GM19043 (cell line): ENCODE measurements at regions not wholly inside any gene's neighbourhood (a gene's known extent, or its start where the extent isn't known, plus 50 kb on each side); places are given as distances from the start of the nearest gene placed in this dataset.

Experiments used
- ATAC-seq: cut with Tn5 transposase; IDR thresholded peaks from one replicate; pipeline ENCODE4 v1.9.1; 2021; ENCODE audit warnings: low read depth; ENCODE audit not compliant: unreplicated experiment

GRCh38 chr12:60027266-60027665, 431.4 kb downstream of the SLC16A7 start:
- no peak for ATAC-seq

GRCh38 chr12:60034147-60034546, 438.3 kb downstream of the SLC16A7 start:
- no peak for ATAC-seq

DNA sequence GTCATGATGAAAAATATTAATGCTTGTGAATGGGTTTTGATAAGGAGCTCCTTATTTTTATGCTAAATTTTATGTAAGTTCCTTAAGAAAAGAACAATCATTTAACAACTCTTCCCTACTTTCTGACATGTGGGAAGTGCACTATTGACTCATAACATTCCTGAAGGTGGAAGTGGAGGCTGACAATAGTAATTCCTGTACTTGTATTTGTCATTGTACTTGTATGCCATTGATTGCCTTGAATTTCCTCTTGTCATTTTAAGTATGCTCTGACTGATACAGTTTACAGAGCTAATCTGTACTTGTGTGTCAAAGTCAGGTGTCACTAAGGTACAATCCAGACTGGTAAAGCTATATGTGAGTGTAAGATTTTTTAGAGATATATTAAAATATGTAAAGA, 440.0 kb downstream of the SLC16A7 start:
- ATAC-seq = no peak

DNA sequence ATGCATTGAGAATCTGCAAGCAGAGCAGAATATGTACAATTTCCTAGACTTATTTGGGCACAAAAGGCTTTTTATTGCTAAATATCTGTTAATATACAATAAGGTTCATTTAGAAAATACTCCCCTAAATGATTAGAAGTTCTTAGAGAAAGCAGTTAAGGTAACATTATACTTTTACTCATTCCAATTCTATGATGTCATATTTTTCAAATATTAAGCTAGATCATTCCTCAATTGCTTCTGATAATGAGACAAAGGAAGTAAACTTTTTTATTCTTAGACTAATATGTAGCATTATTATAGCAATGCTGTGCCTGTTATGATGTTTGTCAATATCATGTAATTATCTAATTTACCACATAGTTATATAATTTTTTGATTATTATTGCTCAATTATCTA, 447.0 kb downstream of the SLC16A7 start:
- no peak for ATAC-seq

- ATAC-seq = no peak
Measured at GRCh38 chr12:60043236-60043635, 447.4 kb downstream of the SLC16A7 start.

DNA sequence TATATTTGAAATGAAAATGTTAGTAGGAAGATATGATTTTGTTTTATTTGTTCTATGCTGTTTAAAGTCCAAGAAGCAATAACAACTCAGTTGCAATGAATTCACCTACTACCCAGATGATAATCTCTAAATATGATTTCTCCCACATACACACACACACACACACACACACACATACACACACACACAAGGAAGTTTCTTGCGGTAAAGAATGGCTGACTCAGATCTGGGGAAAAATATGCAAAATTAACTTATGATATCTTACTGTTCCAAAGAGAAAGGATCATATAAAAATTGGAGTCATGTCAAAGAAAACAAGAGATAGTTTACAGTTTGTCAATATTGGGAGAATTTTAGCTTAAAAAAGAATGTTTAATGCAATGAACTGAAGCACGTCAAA, 456.7 kb downstream of the SLC16A7 start:
- ATAC-seq = no peak

GRCh38 chr12:60059180-60059579, 463.4 kb downstream of the SLC16A7 start:
- no peak for ATAC-seq

GRCh38 chr12:60066655-60067054, 470.8 kb downstream of the SLC16A7 start:
- ATAC-seq = no peak

DNA sequence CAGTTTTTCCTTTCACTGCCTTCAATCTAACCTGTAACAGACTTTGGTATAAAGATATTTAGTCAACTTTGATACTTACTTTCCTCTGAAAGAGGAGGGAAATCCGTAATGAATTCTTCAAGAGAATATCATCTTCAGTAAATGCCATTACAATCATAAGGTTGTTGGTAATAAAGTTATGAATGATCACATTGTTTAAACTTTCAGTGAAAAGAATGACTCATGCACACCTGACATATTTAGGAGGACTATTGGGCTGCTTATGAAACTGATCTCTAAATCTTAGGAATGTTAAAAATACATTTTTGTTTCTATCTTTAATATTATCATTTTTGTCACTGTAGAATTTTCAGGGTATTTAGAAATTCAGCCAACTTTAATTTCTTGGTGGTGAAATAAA, 474.7 kb downstream of the SLC16A7 start:
- no peak for ATAC-seq

DNA sequence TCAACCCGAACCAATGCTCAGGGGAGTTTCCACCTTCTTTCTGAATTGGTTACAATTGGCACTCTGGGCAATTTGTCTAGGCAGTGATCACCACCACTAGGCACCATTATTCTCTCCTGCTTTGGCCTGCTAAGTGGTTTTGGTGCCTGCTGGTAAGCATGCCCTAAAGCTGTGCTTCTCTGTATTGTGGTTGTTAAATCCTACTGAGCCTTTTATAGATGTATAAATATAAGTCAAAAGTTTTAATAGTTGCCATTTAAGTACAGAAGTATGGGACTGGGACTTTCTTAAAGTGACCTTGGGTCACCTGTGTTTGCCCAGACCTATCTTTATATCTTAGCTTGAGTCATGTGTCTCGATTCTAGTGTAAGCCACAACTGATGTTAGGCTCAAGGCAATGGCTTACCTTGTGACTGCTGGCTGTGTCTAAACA, 475.9 kb downstream of the SLC16A7 start:
- no peak for ATAC-seq

DNA sequence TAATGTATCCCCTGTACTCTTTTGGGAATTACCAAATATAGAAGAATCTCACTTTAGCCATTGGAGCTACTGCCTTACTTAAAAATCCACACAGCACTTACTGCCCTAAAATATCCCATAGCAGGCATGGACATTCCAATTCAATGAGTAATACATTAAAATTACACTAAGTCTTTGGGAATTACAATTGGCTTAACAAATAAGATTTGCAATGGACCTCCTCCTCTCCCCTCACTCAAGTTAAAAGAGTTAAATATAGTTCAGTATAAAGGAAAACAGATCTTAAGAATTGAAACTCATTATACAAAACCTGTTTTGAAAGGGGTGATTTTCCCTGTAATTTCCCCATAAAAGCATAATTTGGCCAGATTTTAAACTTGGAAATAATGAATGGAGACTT, 477.1 kb downstream of the SLC16A7 start:
- no peak for ATAC-seq

DNA sequence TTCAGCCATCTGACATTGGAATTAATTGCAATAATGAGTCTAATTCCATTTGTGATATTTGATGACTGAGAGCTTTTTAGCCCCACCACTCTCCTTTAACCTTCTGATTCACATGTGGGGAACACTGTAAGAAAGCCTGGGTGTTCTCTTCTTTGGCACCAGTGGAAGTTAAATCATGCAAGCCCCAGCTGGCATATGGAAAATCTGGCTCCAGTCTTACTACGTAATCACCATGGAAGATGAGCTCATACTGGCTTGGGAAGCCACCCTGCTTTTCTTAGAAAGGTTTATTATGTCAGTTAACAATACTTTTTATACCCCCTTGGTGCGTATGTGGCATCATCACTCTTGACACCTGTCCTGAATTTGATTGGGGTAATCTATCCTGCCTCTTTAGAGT, 479.3 kb downstream of the SLC16A7 start:
- no peak for ATAC-seq

DNA sequence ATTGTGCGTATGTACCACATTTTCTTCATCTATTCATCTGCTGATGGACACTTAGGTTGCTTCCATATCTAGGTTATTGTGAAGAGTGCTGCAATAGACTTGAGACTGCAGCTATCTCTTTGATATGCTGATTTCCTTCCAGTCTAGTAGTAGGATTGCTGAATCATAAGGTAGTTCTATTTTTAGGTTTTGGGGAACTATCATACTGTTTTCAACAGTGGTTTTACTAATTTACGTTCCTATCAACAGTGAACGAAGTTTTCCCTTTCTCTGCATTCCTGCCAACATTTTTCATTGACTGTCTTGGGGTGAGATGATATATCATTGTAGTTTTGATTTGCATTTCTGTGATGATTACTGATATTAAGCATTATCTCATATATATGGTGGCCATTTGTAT, 482.2 kb downstream of the SLC16A7 start:
- ATAC-seq = no peak

DNA sequence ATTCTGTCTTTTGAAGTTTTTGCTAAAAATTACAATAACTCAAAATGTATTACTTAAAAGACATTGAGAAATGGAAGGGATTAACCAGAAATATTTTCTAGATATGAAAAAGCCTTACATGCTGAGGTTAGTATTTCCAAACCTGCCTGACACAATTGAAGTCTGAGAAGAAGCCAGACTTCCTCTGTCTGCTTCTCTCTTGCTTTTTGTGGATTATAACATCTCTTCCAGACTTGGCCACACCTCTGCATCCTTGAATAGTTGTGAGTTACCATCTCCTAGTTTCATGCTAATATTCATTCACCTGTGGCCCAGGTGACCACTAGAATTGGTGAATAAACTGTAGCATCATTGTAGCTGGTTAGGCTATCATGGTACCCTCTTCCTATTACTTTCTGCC, 497.6 kb downstream of the SLC16A7 start:
- no peak for ATAC-seq

DNA sequence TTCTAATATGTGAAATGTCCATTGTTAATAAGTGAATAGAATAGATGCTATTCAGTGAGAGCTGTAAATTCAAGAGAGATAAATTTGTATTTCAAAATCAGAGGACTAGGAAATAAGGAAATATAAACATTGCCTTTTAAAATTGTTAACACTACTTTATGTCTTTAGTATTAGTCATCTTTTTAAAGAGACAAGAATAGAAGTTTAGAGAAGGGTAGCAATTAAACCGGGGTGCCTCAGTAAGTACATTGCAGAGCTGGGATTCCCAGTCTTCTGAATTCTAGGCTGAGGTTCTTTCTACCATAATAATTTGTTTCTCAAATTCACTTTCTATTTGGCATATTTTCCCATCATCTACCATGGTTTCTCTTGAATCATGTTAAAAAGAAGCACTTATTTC, 498.6 kb downstream of the SLC16A7 start:
- no peak for ATAC-seq

- ATAC-seq = no peak
Measured at GRCh38 chr12:60096727-60097126, 500.9 kb downstream of the SLC16A7 start.

DNA sequence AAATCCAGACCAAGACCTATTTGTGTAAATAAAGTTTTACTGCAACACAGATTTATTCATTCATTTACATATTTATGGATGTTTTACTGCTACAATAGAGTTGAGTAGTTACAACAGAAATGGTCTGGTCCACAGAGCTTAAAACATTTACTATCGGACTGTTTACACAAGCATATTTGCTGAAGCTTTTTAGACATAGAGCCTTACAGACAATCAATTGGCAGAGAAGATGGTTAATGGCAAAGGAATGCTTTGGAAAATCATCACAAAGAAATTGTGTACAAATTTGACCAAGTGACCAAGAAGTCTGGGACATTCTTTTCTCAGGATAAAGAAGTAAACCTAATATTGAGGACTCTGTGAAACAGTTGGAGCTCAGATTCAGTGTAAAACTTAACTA, 504.3 kb downstream of the SLC16A7 start:
- ATAC-seq = no peak

DNA sequence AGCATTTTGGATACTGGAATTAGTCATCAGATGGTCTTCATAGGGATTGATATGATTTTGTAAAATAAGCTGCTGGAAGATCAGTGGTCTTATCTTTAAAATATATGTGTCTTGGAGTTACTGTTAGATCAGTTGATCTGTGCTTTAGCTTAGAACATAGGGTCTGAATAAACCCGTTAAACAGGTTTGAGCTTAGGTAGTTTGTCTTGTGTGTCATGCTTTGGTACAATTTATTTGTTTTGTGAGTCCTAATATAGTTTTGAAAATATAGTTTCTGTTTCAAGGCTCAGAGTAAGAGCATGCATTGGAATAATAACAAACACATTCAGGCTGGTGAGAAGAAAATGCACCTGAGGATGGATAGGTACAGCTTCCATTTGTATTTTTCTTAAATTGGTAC, 505.0 kb downstream of the SLC16A7 start:
- no peak for ATAC-seq

GRCh38 chr12:60101715-60102114, 505.9 kb downstream of the SLC16A7 start:
- no peak for ATAC-seq

GRCh38 chr12:60106214-60106613, 510.4 kb downstream of the SLC16A7 start:
- no peak for ATAC-seq

DNA sequence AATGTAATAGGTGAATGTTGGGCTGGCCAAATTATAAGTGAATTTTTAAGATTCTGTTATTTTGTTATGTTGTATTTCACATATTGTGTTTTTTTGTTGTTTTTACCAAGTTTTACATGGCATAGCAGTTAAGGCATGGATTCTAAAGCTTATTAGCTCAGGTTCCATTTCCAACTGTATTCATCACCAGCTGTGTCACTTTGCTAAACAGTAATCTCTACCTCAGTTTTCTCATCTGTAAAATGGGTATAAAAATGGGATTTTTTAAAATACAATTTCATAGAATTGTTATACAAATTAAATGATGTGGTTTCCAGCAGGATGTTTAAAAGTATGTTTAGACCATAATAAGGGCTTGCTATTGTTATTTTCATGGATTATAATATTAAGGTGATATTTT, 512.2 kb downstream of the SLC16A7 start:
- no peak for ATAC-seq

GRCh38 chr12:60112063-60112462, 516.2 kb downstream of the SLC16A7 start:
- ATAC-seq = no peak

DNA sequence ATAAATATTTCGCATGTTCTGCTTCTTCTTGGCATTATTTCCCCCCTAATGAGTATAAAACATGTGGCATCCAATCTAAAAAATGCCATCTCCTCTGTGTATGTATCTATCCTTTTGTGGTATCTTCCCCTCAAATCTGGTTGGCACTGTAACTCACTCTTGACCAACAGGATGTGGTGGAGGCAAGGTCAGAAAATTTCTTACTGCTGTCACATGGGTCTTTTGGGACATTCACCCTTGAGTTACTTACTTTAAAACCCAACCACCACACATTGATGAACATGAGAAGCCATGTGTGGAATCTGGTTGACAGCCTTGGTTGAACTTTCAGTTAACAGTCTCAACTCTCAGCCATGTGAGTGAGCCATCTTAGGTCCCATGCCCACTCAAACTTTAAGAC, 516.9 kb downstream of the SLC16A7 start:
- no peak for ATAC-seq

GRCh38 chr12:60114169-60114568, 518.3 kb downstream of the SLC16A7 start:
- no peak for ATAC-seq
